GM12892 (cell line): ENCODE measurements at regions not wholly inside any gene's neighbourhood (a gene's known extent, or its start where the extent isn't known, plus 50 kb on each side); places are given as distances from the start of the nearest gene placed in this dataset.
"Not testable (repeated sequence)": the region's sequence is repeated elsewhere in the genome, so short reads cannot be mapped to it uniquely, and the experiment has no call there.

Experiments used
- DNase-seq: peaks from one replicate; pipeline ENCODE4 v3.0.0; 2011; ENCODE audit not compliant: insufficient read length
- FAIRE-seq: peaks from 2 replicates; lab custom pipeline; 2011; peaks lifted over from hg19 to GRCh38; lab: Jason Lieb, UNC
- POLR2A ChIP-seq: IDR thresholded peaks from 2 replicates; pipeline ENCODE4 v1.6.1; 2011; ENCODE audit warnings: low read depth, low read length, control low read depth
- POLR2AphosphoS5 ChIP-seq: IDR thresholded peaks from 2 replicates; pipeline ENCODE4 v1.6.1; 2011; ENCODE audit warnings: low read depth, low read length, control low read depth
- TAF1 ChIP-seq: IDR thresholded peaks from 2 replicates; pipeline ENCODE4 v1.6.1; 2011; ENCODE audit warnings: low read depth, mild to moderate bottlenecking, control low read depth, low read length, borderline replicate concordance

GRCh38 chr10:118875087-118875486 is 120.3 kb upstream of the CACUL1 start:
- no peak for TF ChIP-seq POLR2AphosphoS5
- no peak for TF ChIP-seq TAF1
- no peak for TF ChIP-seq POLR2A
- FAIRE-seq (no peak), DNase-seq (no peak)

- DNase-seq (no peak), FAIRE-seq (no peak)
Measured at GRCh38 chr10:118882741-118883140, 128.0 kb upstream of the CACUL1 start.

GRCh38 chr10:118892255-118892654 is 137.3 kb upstream of the NANOS1 start:
- FAIRE-seq = no peak
- no peak for TF ChIP-seq POLR2A
- TF ChIP-seq POLR2AphosphoS5 = no peak
- no peak for TF ChIP-seq TAF1
- no peak for DNase-seq

More at GRCh38 chr10:118882741-118883140, 128.0 kb upstream of the CACUL1 start:
- TF ChIP-seq POLR2AphosphoS5 = no peak
- no peak for TF ChIP-seq POLR2A
- TF ChIP-seq TAF1 = no peak

- DNase-seq, FAIRE-seq: not testable (repeated sequence)
Measured at GRCh38 chr10:118894891-118895290, 134.6 kb upstream of the NANOS1 start.

- no peak for DNase-seq
- TF ChIP-seq POLR2AphosphoS5 = no peak
- no peak for TF ChIP-seq TAF1
- TF ChIP-seq POLR2A = no peak
- FAIRE-seq = no peak
Measured at GRCh38 chr10:118900617-118901016, 128.9 kb upstream of the NANOS1 start.

GRCh38 chr10:118901380-118901779 is 128.1 kb upstream of the NANOS1 start:
- FAIRE-seq = no peak
- no peak for DNase-seq
- TF ChIP-seq TAF1 = no peak
- no peak for TF ChIP-seq POLR2A
- TF ChIP-seq POLR2AphosphoS5 = no peak

- FAIRE-seq = no peak
- TF ChIP-seq TAF1 (no peak), POLR2AphosphoS5 (no peak), POLR2A (no peak)
- no peak for DNase-seq
Measured at GRCh38 chr10:118901906-118902305, 127.6 kb upstream of the NANOS1 start.

GRCh38 chr10:118902656-118903055 is 126.9 kb upstream of the NANOS1 start:
- DNase-seq, FAIRE-seq: not testable (repeated sequence)

GRCh38 chr10:118903251-118903650 is 126.3 kb upstream of the NANOS1 start:
- FAIRE-seq = no peak
- TF ChIP-seq POLR2AphosphoS5 = no peak
- no peak for TF ChIP-seq POLR2A
- no peak for TF ChIP-seq TAF1
- no peak for DNase-seq

- no peak for FAIRE-seq
- no peak for TF ChIP-seq POLR2A
- no peak for TF ChIP-seq TAF1
- no peak for TF ChIP-seq POLR2AphosphoS5
- no peak for DNase-seq
Measured at GRCh38 chr10:118903691-118904090, 125.8 kb upstream of the NANOS1 start.

GRCh38 chr10:118904286-118904685 is 125.2 kb upstream of the NANOS1 start:
- no peak for FAIRE-seq
- no peak for DNase-seq
- TF ChIP-seq TAF1 = no peak
- no peak for TF ChIP-seq POLR2A
- TF ChIP-seq POLR2AphosphoS5 = no peak

GRCh38 chr10:118907051-118907450 is 122.5 kb upstream of the NANOS1 start:
- DNase-seq (no peak), FAIRE-seq (no peak)
- TF ChIP-seq POLR2A (no peak), POLR2AphosphoS5 (no peak), TAF1 (no peak)

GRCh38 chr10:118908557-118909256 is 120.8 kb upstream of the NANOS1 start:
- DNase-seq (no peak), FAIRE-seq (no peak)
- no peak for TF ChIP-seq TAF1
- no peak for TF ChIP-seq POLR2A
- no peak for TF ChIP-seq POLR2AphosphoS5
